Gastroesophageal sphincter (tissue), 4 donors: ENCODE measurements at regions not wholly inside any gene's neighbourhood (a gene's known extent, or its start where the extent isn't known, plus 50 kb on each side); places are given as distances from the start of the nearest gene placed in this dataset.

ENCODE experiments used
- ATAC-seq: fragments of 150-250 bp; one replicate; pipeline ENCODE4 v1.9.1; 2016; ENCODE audit warnings: mild to moderate bottlenecking, moderate library complexity
- H3K27ac ChIP-seq, 4 donors: fragments of 200-600 bp; sonication (generic) in 3 of 4; 1 replicate in 3 of 4; 2 replicates in 1 of 4; pipeline ENCODE4 v1.5.1; 2016 to 2019
- H3K27me3 ChIP-seq: fragments of 200-600 bp; sonication (generic); one replicate; pipeline ENCODE4 v1.5.1; 2019
- H3K36me3 ChIP-seq, 2 donors: fragments of 200-600 bp; sonication (generic); one replicate each; pipeline ENCODE4 v1.5.1; 2019; ENCODE audit warnings: control low read depth in 1 of 2
- H3K4me1 ChIP-seq, 3 donors: fragments of 200-600 bp; sonication (generic); 1 replicate in 2 of 3; 2 replicates in 1 of 3; pipeline ENCODE4 v1.5.1; 2016 to 2019; ENCODE audit warnings: control low read depth in 2 of 3
- H3K4me3 ChIP-seq, 2 donors: fragments of 200-600 bp; sonication (generic); one replicate each; pipeline ENCODE4 v1.5.1; 2019; ENCODE audit warnings: mild to moderate bottlenecking in 1 of 2, moderate library complexity in 1 of 2
- H3K9me3 ChIP-seq, 3 donors: fragments of 200-600 bp; sonication (generic); one replicate each; pipeline ENCODE4 v1.5.1; 2017 to 2019; ENCODE audit warnings: control low read depth in 2 of 3
- CTCF ChIP-seq, 4 experiments: fragments of 200-600 bp in 2 of 4; fragments of 450-650 bp in 2 of 4; sonication (generic) in 1 of 4; IDR thresholded peaks; one replicate each; pipeline ENCODE4 v1.5.1; 2017 to 2019; ENCODE audit warnings: antibody characterized with exemption in 4 of 4, mild to moderate bottlenecking in 2 of 4, moderate library complexity in 2 of 4
- EP300 ChIP-seq: sonication (generic); formaldehyde crosslinking; IDR thresholded peaks from one replicate; pipeline ENCODE4 v1.6.1; 2017; ENCODE audit warnings: antibody characterized with exemption, mild to moderate bottlenecking
- POLR2A ChIP-seq, 2 donors: fragments of 450-650 bp; IDR thresholded peaks; one replicate each; pipeline ENCODE4 v1.6.1; 2017; ENCODE audit warnings: antibody characterized with exemption in 2 of 2, mild to moderate bottlenecking in 2 of 2, moderate library complexity in 1 of 2
- POLR2AphosphoS5 ChIP-seq: sonication (generic); formaldehyde crosslinking; IDR thresholded peaks from one replicate; pipeline ENCODE4 v1.6.1; 2017; ENCODE audit warnings: antibody characterized with exemption
- WGBS, 2 donors: methylation state at CpG; one replicate each; pipeline ENCODE4 v1.1.5; 2018; ENCODE audit warnings: low coverage in 1 of 2; 5-methylcytosine and 5-hydroxymethylcytosine counted together

- peaks cover 5 to 23% (median 7%) of the 10 kb centered on the region in 3 donors for H3K4me1 ChIP-seq
- no peaks in the 10 kb centered on the region for H3K27me3 ChIP-seq
Measured at GRCh38 chr10:4654496-4654895, 171.5 kb upstream of the AKR1E2 start.

GRCh38 chr10:4653160-4653559, 172.8 kb upstream of the AKR1E2 start:
- no peaks in the 10 kb centered on the region for H3K9me3 ChIP-seq
- H3K27ac ChIP-seq = no peak overlapping the region
- H3K27me3 ChIP-seq = no peaks in the 10 kb centered on the region
- H3K4me3 ChIP-seq = no peak overlapping the region
- TF ChIP-seq POLR2A (IDR thresholded peaks at IDR 0.05) = no peak
- no peak for TF ChIP-seq EP300
- no peak for TF ChIP-seq POLR2AphosphoS5
- TF ChIP-seq CTCF (IDR thresholded peaks at IDR 0.05) = no peak
- 89 to 94% methylated on average over 8 of the region's 8 CpGs for WGBS, 2 donors
- no peak for ATAC-seq
- H3K36me3 ChIP-seq = no peaks in the 10 kb centered on the region
- H3K4me1 ChIP-seq = peaks cover 5 to 32% (median 7%) of the 10 kb centered on the region in 3 donors

More at GRCh38 chr10:4654496-4654895, 171.5 kb upstream of the AKR1E2 start:
- no peak for ATAC-seq
- no peak overlapping the region for H3K27ac ChIP-seq
- TF ChIP-seq POLR2AphosphoS5 = no peak
- no peak for TF ChIP-seq CTCF (IDR thresholded peaks at IDR 0.05)
- no peak for TF ChIP-seq POLR2A (IDR thresholded peaks at IDR 0.05)
- no peak for TF ChIP-seq EP300
- 95 to 97% methylated on average over 2 of the region's 2 CpGs for WGBS, 2 donors
- H3K4me3 ChIP-seq = no peak overlapping the region
- H3K9me3 ChIP-seq = no peaks in the 10 kb centered on the region
- no peaks in the 10 kb centered on the region for H3K36me3 ChIP-seq

GRCh38 chr10:4652111-4653010, 173.6 kb upstream of the AKR1E2 start:
- Histone ChIP-seq H3K4me1 (peaks cover 5 to 34% (median 7%) of the 10 kb centered on the region in 3 donors), H3K4me3 (no peak overlapping the region), H3K27me3 (no peaks in the 10 kb centered on the region), H3K9me3 (no peaks in the 10 kb centered on the region), H3K36me3 (no peaks in the 10 kb centered on the region), H3K27ac (no peak overlapping the region)
- TF ChIP-seq POLR2A (IDR thresholded peaks at IDR 0.05) = no peak
- no peak for TF ChIP-seq EP300
- TF ChIP-seq CTCF (IDR thresholded peaks at IDR 0.05) = no peak
- TF ChIP-seq POLR2AphosphoS5 = no peak
- 80 to 89% methylated on average over 7 of the region's 8 CpGs for WGBS, 2 donors
- ATAC-seq = no peak

- 90 to 100% methylated on average over 5 of the region's 5 CpGs for WGBS, 2 donors
- peaks cover 5 to 33% (median 7%) of the 10 kb centered on the region in 3 donors for H3K4me1 ChIP-seq
- TF ChIP-seq POLR2A (IDR thresholded peaks at IDR 0.05) = no peak
- TF ChIP-seq POLR2AphosphoS5 = no peak
- TF ChIP-seq CTCF (IDR thresholded peaks at IDR 0.05) = no peak
- TF ChIP-seq EP300 = no peak
- ATAC-seq = no peak
- no peak overlapping the region for H3K27ac ChIP-seq
- no peak overlapping the region for H3K4me3 ChIP-seq
- H3K9me3 ChIP-seq = no peaks in the 10 kb centered on the region
- no peaks in the 10 kb centered on the region for H3K36me3 ChIP-seq
- H3K27me3 ChIP-seq = no peaks in the 10 kb centered on the region
Measured at GRCh38 chr10:4651404-4652037, 174.5 kb upstream of the AKR1E2 start.
